ENCODE measurements at regions not wholly inside any gene's neighbourhood (a gene's known extent, or its start where the extent isn't known, plus 50 kb on each side); places are given as distances from the start of the nearest gene placed in this dataset.

- TF ChIP-seq CTCF (IDR thresholded peaks at IDR 0.05; ENCODE audit: extremely low read depth, missing control alignments) = no peak
- no peak for DNase-seq (ENCODE audit: low spot score)
These were observed 95.3 kb upstream of the ARMC2 start for GRCh38 chr6:108752733-108753590.

GRCh38 chr6:108755257-108756240 is 92.7 kb upstream of the ARMC2 start:
- no peak for TF ChIP-seq CTCF (IDR thresholded peaks at IDR 0.05; ENCODE audit: extremely low read depth, missing control alignments)
- no peak for DNase-seq (ENCODE audit: low spot score)

GRCh38 chr6:108757357-108757756 is 90.9 kb upstream of the ARMC2 start:
- no peak for TF ChIP-seq CTCF (IDR thresholded peaks at IDR 0.05; ENCODE audit: extremely low read depth, missing control alignments)
- DNase-seq (ENCODE audit: low spot score) = no peak

GRCh38 chr6:108758884-108759283 is 89.3 kb upstream of the ARMC2 start:
- TF ChIP-seq CTCF (IDR thresholded peaks at IDR 0.05; ENCODE audit: extremely low read depth, missing control alignments) = no peak
- DNase-seq (ENCODE audit: low spot score) = no peak

- no peak for TF ChIP-seq CTCF (IDR thresholded peaks at IDR 0.05; ENCODE audit: extremely low read depth, missing control alignments)
- no peak for DNase-seq (ENCODE audit: low spot score)
These were observed 87.8 kb upstream of the ARMC2 start for GRCh38 chr6:108760126-108761050.

- no peak for DNase-seq (ENCODE audit: low spot score)
- TF ChIP-seq CTCF (IDR thresholded peaks at IDR 0.05; ENCODE audit: extremely low read depth, missing control alignments) = no peak
These were observed 85.8 kb upstream of the ARMC2 start for GRCh38 chr6:108762394-108762793.
